Subcutaneous abdominal adipose tissue (tissue), 5 donors: ENCODE measurements at regions not wholly inside any gene's neighbourhood (a gene's known extent, or its start where the extent isn't known, plus 50 kb on each side); places are given as distances from the start of the nearest gene placed in this dataset.

Source experiments
- H3K27ac ChIP-seq: one replicate; pipeline ENCODE4 v1.7.0; 2013; ENCODE audit warnings: low read depth, mild to moderate bottlenecking, inconsistent platforms, low read length, moderate library complexity
- H3K27me3 ChIP-seq, 5 donors: one replicate each; pipeline ENCODE4 v1.7.0; 2013; ENCODE audit warnings: low read length in 5 of 5, inconsistent platforms in 1 of 5; ENCODE audit not compliant: control insufficient read depth in 5 of 5, insufficient read depth in 4 of 5
- H3K36me3 ChIP-seq, 5 donors: one replicate each; pipeline ENCODE4 v1.7.0; 2013; ENCODE audit warnings: low read length in 5 of 5; ENCODE audit not compliant: control insufficient read depth in 5 of 5, insufficient read depth in 5 of 5
- H3K4me1 ChIP-seq, 5 donors: one replicate each; pipeline ENCODE4 v1.7.0; 2013; ENCODE audit warnings: low read length in 5 of 5, mild to moderate bottlenecking in 3 of 5, moderate library complexity in 1 of 5; ENCODE audit not compliant: control insufficient read depth in 5 of 5, insufficient read depth in 5 of 5
- H3K4me3 ChIP-seq, 5 donors: one replicate each; pipeline ENCODE4 v1.7.0; 2013; ENCODE audit warnings: low read length in 5 of 5, low read depth in 1 of 5
- H3K9ac ChIP-seq, 5 donors: one replicate each; pipeline ENCODE4 v1.7.0; 2013; ENCODE audit warnings: low read length in 5 of 5, mild to moderate bottlenecking in 4 of 5, moderate library complexity in 3 of 5
- H3K9me3 ChIP-seq, 5 donors: one replicate each; pipeline ENCODE4 v1.7.0; 2013; ENCODE audit warnings: low read length in 5 of 5; ENCODE audit not compliant: control insufficient read depth in 5 of 5
- donor health status: healthy.
- donor health status: healthy.
- donor health status: healthy.
- donor health status: healthy.
- donor health status: healthy.

DNA sequence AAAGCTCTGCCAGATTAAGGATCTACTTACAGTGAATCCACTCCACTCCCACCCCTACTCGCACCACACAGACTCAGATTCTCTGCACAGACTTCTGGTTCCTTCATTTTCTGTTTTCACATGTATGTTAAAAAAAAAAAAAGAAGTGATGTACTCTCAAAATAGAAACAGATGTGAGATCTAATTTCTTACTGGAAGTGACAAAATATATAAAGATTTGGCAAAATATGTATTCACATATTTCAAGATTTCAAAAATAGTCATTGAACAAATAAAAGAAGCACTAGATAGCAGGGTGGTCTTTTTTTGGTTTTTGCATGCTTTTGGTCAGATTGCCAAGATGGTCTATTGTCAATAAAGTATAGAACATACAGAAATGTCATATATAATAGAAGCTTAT is 379.2 kb downstream of the TMEM167A start:
- Histone ChIP-seq H3K4me3 (no peak overlapping the region), H3K27ac (no peak overlapping the region), H3K27me3 (no peaks in the 10 kb centered on the region), H3K36me3 (no peaks in the 10 kb centered on the region), H3K9me3 (no peaks in the 10 kb centered on the region), H3K9ac (no peak overlapping the region), H3K4me1 (no peaks in the 10 kb centered on the region)

DNA sequence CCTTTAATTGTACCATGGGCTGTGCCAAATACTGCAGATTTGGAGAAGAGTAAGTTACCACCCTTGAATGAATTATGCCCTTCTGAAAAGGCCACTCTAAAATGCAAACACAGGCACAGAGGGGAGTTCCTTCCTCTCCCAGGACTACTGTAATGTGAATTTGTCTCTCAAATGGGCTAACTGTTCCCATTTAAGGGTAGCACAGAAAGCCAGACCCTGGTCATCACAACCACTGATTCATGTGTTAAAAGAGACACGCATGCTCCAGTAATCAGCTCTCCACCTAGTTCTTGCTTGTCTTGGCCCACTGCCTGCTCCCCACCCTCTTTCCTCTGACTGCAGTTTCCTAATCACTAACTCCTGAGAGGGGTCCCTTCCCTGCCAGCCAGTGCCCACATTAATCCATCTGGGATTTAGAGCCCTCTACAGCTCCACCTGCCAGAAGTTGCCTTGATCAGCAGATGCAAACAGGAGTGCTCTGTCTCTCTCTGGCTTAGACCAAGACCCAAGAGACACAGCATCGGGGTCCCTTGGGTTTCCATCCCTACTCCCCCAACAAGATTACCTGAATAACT is 382.4 kb downstream of the TMEM167A start:
- H3K27ac ChIP-seq = no peak overlapping the region
- H3K4me3 ChIP-seq = no peak overlapping the region
- H3K36me3 ChIP-seq = no peaks in the 10 kb centered on the region
- H3K9ac ChIP-seq = no peak overlapping the region
- no peaks in the 10 kb centered on the region for H3K9me3 ChIP-seq
- no peaks in the 10 kb centered on the region for H3K27me3 ChIP-seq
- no peaks in the 10 kb centered on the region for H3K4me1 ChIP-seq

DNA sequence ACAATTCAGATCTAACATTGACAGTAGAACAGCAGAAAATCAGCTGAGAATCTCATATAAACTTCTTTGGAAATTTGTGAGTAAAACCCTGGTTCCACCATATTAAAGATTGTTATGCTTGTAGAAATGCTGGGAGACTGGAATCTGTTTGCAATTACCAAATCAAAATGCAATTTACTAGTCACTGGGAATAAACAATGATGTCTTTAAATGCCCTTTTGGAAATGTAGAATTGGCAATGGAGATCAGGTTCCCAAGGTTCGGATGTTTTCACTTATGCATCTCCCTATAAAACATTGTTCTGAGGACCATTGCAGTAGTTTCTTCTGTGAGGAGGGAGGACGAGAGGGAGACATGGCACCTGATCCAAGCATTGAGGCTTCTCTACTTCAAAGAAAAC is 384.4 kb downstream of the TMEM167A start:
- H3K9ac ChIP-seq = no peak overlapping the region
- no peaks in the 10 kb centered on the region for H3K27me3 ChIP-seq
- H3K4me3 ChIP-seq = no peak overlapping the region
- no peaks in the 10 kb centered on the region for H3K36me3 ChIP-seq
- no peaks in the 10 kb centered on the region for H3K9me3 ChIP-seq
- H3K27ac ChIP-seq = no peak overlapping the region
- no peaks in the 10 kb centered on the region for H3K4me1 ChIP-seq

DNA sequence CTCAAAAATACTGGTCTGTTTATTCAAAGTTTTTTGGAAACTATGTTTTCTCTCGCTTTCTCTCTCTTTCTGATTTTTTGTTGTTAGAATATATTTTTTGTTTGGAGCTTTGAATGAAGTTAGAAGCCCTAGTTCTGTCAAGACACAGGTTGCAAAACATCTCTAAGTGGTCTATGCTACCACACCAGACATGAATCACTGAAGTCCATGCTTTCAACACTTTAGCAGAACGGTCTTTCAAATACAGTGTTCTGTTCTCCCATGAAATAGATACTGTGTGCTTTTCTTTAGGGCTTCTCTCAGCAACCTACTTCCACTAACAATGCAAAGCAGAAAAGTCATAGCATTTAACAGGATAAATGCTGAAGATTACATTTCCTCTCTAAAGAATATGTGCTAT is 392.5 kb downstream of the TMEM167A start:
- no peak overlapping the region for H3K4me3 ChIP-seq
- no peaks in the 10 kb centered on the region for H3K36me3 ChIP-seq
- no peaks in the 10 kb centered on the region for H3K9me3 ChIP-seq
- H3K9ac ChIP-seq = no peak overlapping the region
- peaks cover 0 to 7% (median 0%) of the 10 kb centered on the region in 5 donors for H3K4me1 ChIP-seq
- H3K27me3 ChIP-seq = no peaks in the 10 kb centered on the region
- H3K27ac ChIP-seq = no peak overlapping the region

DNA sequence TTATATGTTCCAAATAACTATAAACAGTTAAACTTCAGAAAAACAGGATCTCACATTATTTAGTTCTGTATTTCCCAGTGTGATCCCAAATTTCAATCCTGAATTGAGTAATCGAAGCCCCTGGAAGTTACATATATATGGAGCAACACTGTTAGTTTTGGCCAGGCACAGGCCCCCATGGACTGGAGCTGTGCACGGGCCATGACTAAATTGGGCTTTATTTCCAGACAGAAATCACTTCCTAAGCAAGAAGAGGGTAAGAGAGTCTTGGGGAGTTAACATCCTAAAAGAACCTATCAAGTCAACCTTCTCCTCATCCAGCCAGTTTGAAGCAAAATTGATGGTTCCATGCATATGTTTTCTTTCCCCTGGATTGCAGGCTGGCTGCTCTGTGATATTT is 393.0 kb downstream of the TMEM167A start:
- no peak overlapping the region for H3K9ac ChIP-seq
- H3K27ac ChIP-seq = no peak overlapping the region
- H3K9me3 ChIP-seq = no peaks in the 10 kb centered on the region
- H3K36me3 ChIP-seq = no peaks in the 10 kb centered on the region
- H3K27me3 ChIP-seq = no peaks in the 10 kb centered on the region
- peaks cover 0 to 7% (median 0%) of the 10 kb centered on the region in 5 donors for H3K4me1 ChIP-seq
- H3K4me3 ChIP-seq = no peak overlapping the region

DNA sequence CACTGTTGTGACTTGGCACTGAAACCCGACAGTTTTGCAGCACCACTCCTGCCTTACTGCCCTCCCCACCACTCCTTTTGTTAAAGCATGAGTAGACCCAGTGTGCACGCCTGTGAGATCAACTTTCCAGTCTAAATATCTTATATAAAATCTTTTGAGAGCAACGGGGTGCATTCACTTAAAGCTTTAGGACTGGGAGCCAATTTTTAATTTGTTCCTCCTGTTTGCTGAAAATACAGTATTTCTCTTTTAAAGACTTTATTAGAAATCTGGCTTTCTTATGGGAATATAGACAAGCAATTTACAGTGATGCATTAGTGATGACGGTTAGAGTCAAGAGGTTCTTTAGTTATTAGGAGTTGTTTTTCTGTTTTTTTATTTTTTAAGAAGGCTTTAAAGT is 397.5 kb downstream of the TMEM167A start:
- Histone ChIP-seq H3K27me3 (no peaks in the 10 kb centered on the region), H3K27ac (no peak overlapping the region), H3K9me3 (no peaks in the 10 kb centered on the region), H3K36me3 (no peaks in the 10 kb centered on the region), H3K4me3 (no peak overlapping the region), H3K9ac (no peak overlapping the region), H3K4me1 (peaks cover 0 to 7% (median 0%) of the 10 kb centered on the region in 5 donors)

DNA sequence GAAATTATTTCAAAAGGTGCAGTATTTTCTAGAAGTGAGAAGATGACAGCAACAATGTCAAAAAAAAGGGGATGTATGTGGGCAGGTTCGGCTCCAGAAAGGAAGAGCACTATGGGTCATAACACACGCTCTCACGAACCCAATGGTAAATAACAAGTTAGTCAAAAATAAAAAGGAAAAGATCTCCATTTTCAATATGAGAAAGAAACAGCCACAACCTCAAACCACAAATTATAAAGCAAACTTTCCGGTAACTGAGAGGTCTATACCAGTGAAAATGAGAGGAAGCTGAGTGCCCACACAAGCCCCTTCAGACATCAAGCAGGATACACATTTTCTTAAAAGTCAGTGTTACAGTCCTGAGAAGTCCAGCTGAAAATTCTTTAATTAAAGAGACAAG is 398.5 kb upstream of the RPS23 start:
- no peaks in the 10 kb centered on the region for H3K4me1 ChIP-seq
- no peaks in the 10 kb centered on the region for H3K27me3 ChIP-seq
- H3K9me3 ChIP-seq = no peaks in the 10 kb centered on the region
- H3K4me3 ChIP-seq = no peak overlapping the region
- no peak overlapping the region for H3K27ac ChIP-seq
- no peaks in the 10 kb centered on the region for H3K36me3 ChIP-seq
- H3K9ac ChIP-seq = no peak overlapping the region

DNA sequence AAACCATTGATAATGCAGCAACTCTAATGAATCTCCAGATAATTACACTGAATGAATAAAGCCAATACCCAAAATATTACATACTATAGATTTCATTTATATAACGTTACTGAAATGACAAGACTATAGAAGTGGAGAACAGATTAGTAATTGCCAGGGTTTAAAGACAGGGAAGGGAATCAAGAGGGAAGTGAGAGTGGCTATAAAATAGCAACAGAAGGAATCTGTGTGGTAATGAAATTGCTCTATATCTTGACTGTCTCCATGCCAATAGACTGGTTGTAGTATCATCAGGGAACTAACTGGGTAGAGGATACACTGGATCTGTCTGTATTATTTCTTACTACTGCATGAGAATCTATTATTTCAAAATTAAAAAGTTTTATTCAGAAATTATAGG is 396.5 kb upstream of the RPS23 start:
- Histone ChIP-seq H3K27me3 (no peaks in the 10 kb centered on the region), H3K9me3 (no peaks in the 10 kb centered on the region), H3K36me3 (no peaks in the 10 kb centered on the region), H3K4me3 (no peak overlapping the region), H3K4me1 (no peaks in the 10 kb centered on the region), H3K27ac (no peak overlapping the region), H3K9ac (no peak overlapping the region)

DNA sequence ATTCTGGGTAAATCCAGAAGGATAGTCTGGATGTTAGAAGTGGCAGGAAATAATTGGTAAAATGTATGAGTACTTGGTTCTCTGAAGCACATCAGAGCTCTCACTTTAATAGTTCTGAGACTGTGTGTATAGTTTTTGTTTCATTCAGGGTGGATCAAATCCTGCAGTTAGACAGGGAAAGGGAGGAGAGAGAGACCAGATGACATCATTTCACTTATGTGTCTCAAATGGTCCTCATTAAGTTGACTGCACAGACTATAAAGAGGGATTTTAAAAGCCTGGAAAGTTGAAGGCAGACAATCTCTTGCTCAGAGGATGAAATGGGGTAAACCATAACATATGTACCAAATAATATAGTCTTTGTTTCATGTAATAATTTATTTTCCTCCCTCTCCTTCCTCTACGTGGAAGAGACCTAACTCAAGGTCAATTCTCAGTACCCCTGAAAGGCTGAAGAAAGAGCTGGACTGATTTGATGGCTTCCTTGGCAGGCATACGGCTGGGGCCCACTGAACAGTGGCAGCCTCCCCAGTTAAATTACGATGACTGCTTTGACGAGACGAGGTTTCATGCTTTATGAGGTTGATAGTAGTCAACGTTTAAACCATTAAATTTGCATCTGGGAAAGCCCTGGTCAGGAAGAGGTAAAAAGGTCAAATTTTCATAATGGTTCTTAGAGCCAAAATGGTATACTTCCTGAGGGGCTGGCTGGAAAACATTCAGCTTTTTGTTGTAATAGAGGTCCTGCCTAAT is 395.1 kb upstream of the RPS23 start:
- Histone ChIP-seq H3K27me3 (no peaks in the 10 kb centered on the region), H3K27ac (no peak overlapping the region), H3K9ac (no peak overlapping the region), H3K4me1 (no peaks in the 10 kb centered on the region), H3K9me3 (no peaks in the 10 kb centered on the region), H3K4me3 (no peak overlapping the region), H3K36me3 (no peaks in the 10 kb centered on the region)

DNA sequence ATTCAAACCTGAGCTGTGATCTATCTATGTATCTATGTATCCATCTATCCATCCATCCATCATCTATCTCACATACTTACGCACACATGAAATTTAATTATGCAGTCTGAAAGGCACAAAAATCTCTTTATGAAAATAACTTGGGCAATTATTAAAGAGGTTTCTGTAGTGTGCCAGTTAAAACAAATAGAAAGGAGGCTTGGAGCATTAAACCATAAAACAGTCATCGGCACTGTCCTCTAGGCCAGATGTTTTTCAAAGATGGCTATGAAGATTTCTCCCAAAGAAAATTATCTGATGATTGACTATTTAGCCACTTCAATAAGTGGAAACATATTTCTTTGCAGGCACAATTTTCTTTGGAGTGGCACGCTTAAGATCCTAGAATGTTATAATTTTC is 392.5 kb upstream of the RPS23 start:
- H3K4me3 ChIP-seq = no peak overlapping the region
- H3K36me3 ChIP-seq = no peaks in the 10 kb centered on the region
- no peak overlapping the region for H3K27ac ChIP-seq
- no peaks in the 10 kb centered on the region for H3K4me1 ChIP-seq
- H3K9ac ChIP-seq = no peak overlapping the region
- H3K9me3 ChIP-seq = no peaks in the 10 kb centered on the region
- H3K27me3 ChIP-seq = no peaks in the 10 kb centered on the region
